OCI-LY3 (cell line): ENCODE measurements at regions not wholly inside any gene's neighbourhood (a gene's known extent, or its start where the extent isn't known, plus 50 kb on each side); places are given as distances from the start of the nearest gene placed in this dataset.

Source experiments
- CTCF ChIP-seq: fragments of 200-600, 300-600 bp; sonication (generic); IDR thresholded peaks from 2 replicates; pipeline ENCODE4 v1.5.1; 2014; ENCODE audit warnings: antibody characterized with exemption, low read length, low read depth
- EZH2phosphoT487 ChIP-seq: fragments of 200-600 bp; shearing (Covaris generic); IDR thresholded peaks from 2 replicates; pipeline ENCODE4 v1.6.1; 2018; ENCODE audit warnings: antibody characterized with exemption, mixed run types, low read depth

DNA sequence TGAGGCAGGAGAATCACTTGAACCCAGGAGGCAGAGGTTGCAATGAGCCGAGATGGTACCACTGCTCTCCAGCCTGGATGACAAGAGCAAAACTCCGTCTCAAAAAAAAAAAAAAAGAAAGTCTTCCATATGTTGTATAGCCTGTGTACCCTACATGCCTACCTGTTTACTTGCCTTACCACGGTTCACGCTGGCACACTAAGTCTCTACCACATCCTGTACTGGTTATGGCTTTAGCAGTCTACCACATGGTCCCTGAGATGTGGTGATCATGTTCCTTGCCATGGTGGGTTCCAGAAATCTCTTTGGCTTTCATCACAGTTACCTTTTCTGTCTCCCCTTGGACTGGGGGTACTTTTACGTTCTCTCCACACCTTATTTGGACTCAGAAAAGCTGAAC, 63.8 kb upstream of the TBC1D5 start:
- TF ChIP-seq CTCF: no peak
- no peak for TF ChIP-seq EZH2phosphoT487
